H1 (cell line): ENCODE measurements at regions not wholly inside any gene's neighbourhood (a gene's known extent, or its start where the extent isn't known, plus 50 kb on each side); places are given as distances from the start of the nearest gene placed in this dataset.

ENCODE experiments used
- CTCF ChIA-PET: fragments of 300-600 bp; sonication (Branson Sonifier 250); formaldehyde crosslinking; loops from one replicate; lab custom pipeline; 2021; ENCODE audit not compliant: partially characterized antibody; lab: Charles Lee
- POLR2A ChIA-PET: fragments of 300-600 bp; sonication (Branson Sonifier 250); formaldehyde crosslinking; loops from one replicate; lab custom pipeline; 2021; ENCODE audit warnings: inconsistent platforms; ENCODE audit not compliant: partially characterized antibody; lab: Charles Lee
- DNase-seq, 2 experiments: peaks; one replicate each; pipeline versions ENCODE4 v3.0.0 to v3.0.0-alpha.2; 2010 to 2022; ENCODE audit warnings: low spot score in 2 of 2, low read depth in 1 of 2, mixed read lengths in 1 of 2
- FAIRE-seq: peaks from 2 replicates; lab custom pipeline; 2011; peaks lifted over from hg19 to GRCh38; lab: Jason Lieb, UNC
- H2AFZ ChIP-seq: 2 replicates; pipeline ENCODE4 v1.8.1; 2012; ENCODE audit warnings: low read length, inconsistent platforms
- H2AK5ac ChIP-seq: 2 replicates; pipeline ENCODE4 v1.6.1; 2013; ENCODE audit warnings: low read depth, low read length
- H2BK120ac ChIP-seq: replicated peaks from 2 replicates; pipeline ENCODE3; 2013; ENCODE audit warnings: low read depth, low read length, inconsistent platforms
- H2BK12ac ChIP-seq: 2 replicates; pipeline ENCODE4 v1.6.1; 2013; ENCODE audit warnings: low read depth, low read length
- H2BK15ac ChIP-seq: 2 replicates; pipeline ENCODE4 v1.6.1; 2013; ENCODE audit warnings: low read length
- H2BK20ac ChIP-seq: 2 replicates; pipeline ENCODE4 v1.6.1; 2013; ENCODE audit warnings: low read length
- H2BK5ac ChIP-seq: 2 replicates; pipeline ENCODE4 v1.6.1; 2013; ENCODE audit warnings: low read depth, low read length
- H3K14ac ChIP-seq: 2 replicates; pipeline ENCODE4 v1.6.1; 2013; ENCODE audit warnings: inconsistent platforms; ENCODE audit not compliant: insufficient read length
- H3K18ac ChIP-seq: 2 replicates; pipeline ENCODE4 v1.6.1; 2013; ENCODE audit warnings: low read length; ENCODE audit errors: extremely low read depth
- H3K23ac ChIP-seq: 2 replicates; pipeline ENCODE4 v1.6.1; 2013; ENCODE audit warnings: inconsistent platforms; ENCODE audit not compliant: insufficient read length
- H3K23me2 ChIP-seq: 2 replicates; pipeline ENCODE4 v1.6.1; 2013; ENCODE audit warnings: low read depth, low read length
- H3K27ac ChIP-seq: 2 replicates; pipeline ENCODE4 v1.6.1; 2011; ENCODE audit warnings: low read depth, low read length, inconsistent platforms
- H3K27me3 ChIP-seq, 4 experiments: replicated peaks in 1 of 4; 1 replicate in 1 of 4; 2 replicates in 3 of 4; pipeline versions ENCODE4 v1.6.1 to v1.8.1; 2011 to 2013; ENCODE audit warnings: low read length in 3 of 4, mild to moderate bottlenecking in 3 of 4, inconsistent platforms in 2 of 4, mixed read lengths in 2 of 4, moderate library complexity in 1 of 4; ENCODE audit not compliant: control insufficient read depth in 3 of 4, insufficient read depth in 3 of 4; ENCODE audit errors: extremely low read depth in 1 of 4
- H3K36me3 ChIP-seq, 4 experiments: 2 replicates each; pipeline versions ENCODE4 v1.6.1 to v1.8.1; 2011 to 2013; ENCODE audit warnings: mild to moderate bottlenecking in 4 of 4, low read length in 3 of 4, moderate library complexity in 2 of 4, control low read depth in 1 of 4, inconsistent platforms in 1 of 4; ENCODE audit not compliant: insufficient read depth in 4 of 4, control insufficient read depth in 2 of 4
- H3K4ac ChIP-seq: replicated peaks from 2 replicates; pipeline ENCODE3; 2013; ENCODE audit warnings: low read length, low read depth, mixed read lengths, inconsistent platforms; ENCODE audit not compliant: insufficient read length
- H3K4me1 ChIP-seq, 4 experiments: replicated peaks in 1 of 4; 1 replicate in 1 of 4; 2 replicates in 3 of 4; pipeline versions ENCODE4 v1.6.1 to v1.8.1; 2011 to 2013; ENCODE audit warnings: low read length in 3 of 4, inconsistent platforms in 2 of 4, mixed read lengths in 1 of 4; ENCODE audit not compliant: insufficient read depth in 4 of 4, control insufficient read depth in 3 of 4
- H3K4me2 ChIP-seq, 2 experiments: 2 replicates each; pipeline versions ENCODE4 v1.6.1 to v1.8.1; 2011 to 2013; ENCODE audit warnings: low read depth in 2 of 2, low read length in 2 of 2, control low read depth in 1 of 2, inconsistent platforms in 1 of 2, mild to moderate bottlenecking in 1 of 2; ENCODE audit not compliant: insufficient read depth in 1 of 2
- H3K4me3 ChIP-seq, 4 experiments: fragments of 200-600, 300-600 bp in 1 of 4; sonication (generic), shearing (Covaris generic), sonication (Bioruptor Twin) in 1 of 4; 2 replicates each; pipeline versions ENCODE4 v1.5.1 to v1.8.1; 2011 to 2016; ENCODE audit warnings: low read length in 4 of 4, low read depth in 3 of 4, control low read depth in 2 of 4, inconsistent platforms in 2 of 4, mild to moderate bottlenecking in 2 of 4, mixed read lengths in 1 of 4, moderate library complexity in 1 of 4; ENCODE audit not compliant: insufficient read depth in 2 of 4; ENCODE audit errors: extremely low read depth in 1 of 4
- H3K56ac ChIP-seq: replicated peaks from 2 replicates; pipeline ENCODE3; 2013; ENCODE audit warnings: low read depth, mild to moderate bottlenecking, mixed read lengths, low read length, inconsistent platforms; ENCODE audit not compliant: insufficient read length
- H3K79me1 ChIP-seq: 2 replicates; pipeline ENCODE4 v1.6.1; 2013; ENCODE audit warnings: low read depth, low read length, control low read depth
- H3K79me2 ChIP-seq, 2 experiments: 2 replicates each; pipeline versions ENCODE4 v1.6.1 to v1.8.1; 2012 to 2013; ENCODE audit warnings: low read length in 2 of 2, mild to moderate bottlenecking in 2 of 2, inconsistent platforms in 1 of 2; ENCODE audit not compliant: insufficient read depth in 2 of 2, control insufficient read depth in 1 of 2
- H3K9ac ChIP-seq, 4 experiments: replicated peaks in 1 of 4; 1 replicate in 1 of 4; 2 replicates in 3 of 4; pipeline versions ENCODE4 v1.6.1 to v1.8.1; 2011 to 2013; ENCODE audit warnings: low read depth in 3 of 4, low read length in 3 of 4, control low read depth in 2 of 4, mild to moderate bottlenecking in 2 of 4, moderate library complexity in 2 of 4, inconsistent platforms in 1 of 4; ENCODE audit errors: extremely low read depth in 1 of 4
- H3K9me3 ChIP-seq, 2 experiments: 2 replicates each; pipeline versions ENCODE4 v1.6.1 to v1.8.1; 2012 to 2013; ENCODE audit warnings: mild to moderate bottlenecking in 2 of 2, moderate library complexity in 2 of 2, control low read depth in 1 of 2, inconsistent platforms in 1 of 2, low read depth in 1 of 2, low read length in 1 of 2, mixed read lengths in 1 of 2; ENCODE audit not compliant: insufficient read depth in 2 of 2
- H4K20me1 ChIP-seq, 2 experiments: replicated peaks in 1 of 2; 2 replicates each; pipeline versions ENCODE3 to v1.8.1; 2011 to 2013; ENCODE audit warnings: inconsistent platforms in 2 of 2, low read length in 2 of 2, mild to moderate bottlenecking in 1 of 2; ENCODE audit not compliant: insufficient read depth in 2 of 2, control insufficient read depth in 1 of 2
- H4K5ac ChIP-seq: 2 replicates; pipeline ENCODE4 v1.6.1; 2013; ENCODE audit warnings: low read length, low read depth, mixed read lengths, inconsistent platforms; ENCODE audit not compliant: insufficient read length
- H4K8ac ChIP-seq: 2 replicates; pipeline ENCODE4 v1.8.0; 2013; ENCODE audit warnings: mild to moderate bottlenecking, moderate library complexity, low read length, inconsistent platforms; ENCODE audit not compliant: insufficient read depth; ENCODE audit errors: extremely low read depth
- H4K91ac ChIP-seq: replicated peaks from 2 replicates; pipeline ENCODE3; 2013; ENCODE audit warnings: low read length, mixed read lengths, inconsistent platforms; ENCODE audit not compliant: insufficient read length
- CHD2 ChIP-seq: IDR thresholded peaks from 2 replicates; pipeline ENCODE4 v1.6.1; 2012; ENCODE audit warnings: low read length, improper control_type of control experiment
- PHF8 ChIP-seq: fragments of 200-600 bp; sonication (generic); conservative IDR thresholded peaks from 2 replicates; pipeline ENCODE4 v1.7.1; 2012; ENCODE audit warnings: low read depth, mild to moderate bottlenecking, inconsistent platforms, low read length, moderate library complexity
- RXRA ChIP-seq: IDR thresholded peaks from 2 replicates; pipeline ENCODE4 v1.6.1; 2011; ENCODE audit warnings: low read depth, mild to moderate bottlenecking, low read length, moderate library complexity; ENCODE audit not compliant: insufficient read depth
- TAF1 ChIP-seq: IDR thresholded peaks from 2 replicates; pipeline ENCODE4 v1.6.1; 2011; ENCODE audit warnings: mild to moderate bottlenecking, low read depth, low read length
- WGBS, 2 experiments: shearing (Covaris generic) in 1 of 2; methylation state at CpG; one replicate each; pipeline versions ENCODE4 v1.1.6 to v1.1.7; 2013 to 2015; ENCODE audit warnings: low lambda C conversion rate in 2 of 2, mixed read lengths in 2 of 2, inconsistent platforms in 1 of 2, low coverage in 1 of 2, missing lambda C conversion rate in 1 of 2; ENCODE audit not compliant: insufficient replicate concordance in 2 of 2, insufficient coverage in 1 of 2, insufficient read length in 1 of 2; ENCODE audit errors: extremely low coverage in 1 of 2, missing lambda C conversion rate in 1 of 2; 5-methylcytosine and 5-hydroxymethylcytosine counted together

DNA sequence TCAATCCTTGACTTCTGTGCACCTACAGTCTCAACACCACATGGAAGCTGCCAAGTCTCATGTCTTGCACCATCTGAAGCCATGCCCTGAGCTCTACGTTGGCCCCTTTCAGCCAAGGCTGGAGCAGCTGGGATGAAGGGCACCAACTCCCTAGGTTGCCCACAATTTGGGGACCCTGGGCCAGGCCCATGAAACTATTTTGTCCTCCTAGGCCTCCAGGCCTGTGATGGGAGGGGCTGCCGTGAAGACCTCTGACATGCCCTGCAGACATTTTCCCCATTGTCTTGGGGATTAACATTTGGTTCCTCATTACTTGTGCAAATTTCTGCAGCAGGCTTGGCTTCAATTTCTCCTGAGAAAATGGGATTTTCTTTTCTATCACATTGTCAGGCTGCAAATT lies 285.1 kb downstream of the DTWD2 start:
- H2BK120ac ChIP-seq = no peak overlapping the region
- no peak overlapping the region for H2BK15ac ChIP-seq
- no peak overlapping the region for H3K56ac ChIP-seq
- 93% methylated on average over 2 of the region's 2 CpGs; no CpG with 5 or more reads in 1 of the 2 experiments for WGBS, 2 experiments
- FAIRE-seq = no peak
- H4K5ac ChIP-seq = no peak overlapping the region
- no peak overlapping the region for H2AK5ac ChIP-seq
- H3K9ac ChIP-seq = no peak overlapping the region
- no peak overlapping the region for H3K4me3 ChIP-seq
- no peak overlapping the region for H2BK12ac ChIP-seq
- no peaks in the 10 kb centered on the region for H3K79me2 ChIP-seq
- ChIA-PET POLR2A (no interaction called here), CTCF (no interaction called here)
- no peak overlapping the region for H3K4me2 ChIP-seq
- H3K36me3 ChIP-seq = no peaks in the 10 kb centered on the region
- H3K79me1 ChIP-seq = no peaks in the 10 kb centered on the region
- no peak overlapping the region for H3K4ac ChIP-seq
- no peak overlapping the region for H3K14ac ChIP-seq
- DNase-seq = no peak
- H3K27ac ChIP-seq = no peak overlapping the region
- peaks cover 21 to 32% of the 10 kb centered on the region in 2 experiments for H3K9me3 ChIP-seq
- no peaks in the 10 kb centered on the region for H3K27me3 ChIP-seq
- H2AFZ ChIP-seq = no peak overlapping the region
- no peak overlapping the region for H3K23ac ChIP-seq
- no peaks in the 10 kb centered on the region for H4K20me1 ChIP-seq
- H3K18ac ChIP-seq = no peak overlapping the region
- H3K4me1 ChIP-seq = no peaks in the 10 kb centered on the region
- no peak overlapping the region for H4K8ac ChIP-seq
- no peak overlapping the region for H2BK5ac ChIP-seq
- H3K23me2 ChIP-seq = no peaks in the 10 kb centered on the region
- no peak overlapping the region for H4K91ac ChIP-seq
- TF ChIP-seq TAF1 (no peak), PHF8 (no peak), RXRA (no peak), CHD2 (no peak)
- no peak overlapping the region for H2BK20ac ChIP-seq
